CD14-positive monocyte (primary cell): ENCODE measurements at regions not wholly inside any gene's neighbourhood (a gene's known extent, or its start where the extent isn't known, plus 50 kb on each side); places are given as distances from the start of the nearest gene placed in this dataset.

Experiments
- DNase-seq, 3 donors: peaks; one replicate each; pipeline ENCODE4 v3.0.0-alpha.2; 2011 to 2022
- H2AFZ ChIP-seq: 2 replicates; pipeline ENCODE4 v1.6.0; 2012; ENCODE audit warnings: mild to moderate bottlenecking, low read depth, low read length, inconsistent platforms; ENCODE audit not compliant: insufficient read depth, poor library complexity, severe bottlenecking
- H3K27ac ChIP-seq, 2 donors: 1 replicate in 1 of 2; 2 replicates in 1 of 2; pipeline ENCODE4 v1.5.1; 2012 to 2013; ENCODE audit warnings: low read length in 2 of 2, control low read depth in 1 of 2, inconsistent platforms in 1 of 2, low read depth in 1 of 2, mild to moderate bottlenecking in 1 of 2
- H3K27me3 ChIP-seq, 2 donors: one replicate each; pipeline versions ENCODE4 v1.6.0 to v1.6.1; 2011 to 2013; ENCODE audit warnings: low read length in 2 of 2; ENCODE audit not compliant: control insufficient read depth in 2 of 2, insufficient read depth in 2 of 2
- H3K36me3 ChIP-seq, 2 donors: replicated peaks in 1 of 2; 1 replicate in 1 of 2; 2 replicates in 1 of 2; pipeline versions ENCODE4 v1.5.1 to v1.6.1; 2012 to 2013; ENCODE audit warnings: low read length in 2 of 2, control low read depth in 1 of 2, inconsistent platforms in 1 of 2, mild to moderate bottlenecking in 1 of 2; ENCODE audit not compliant: insufficient read depth in 2 of 2, control insufficient read depth in 1 of 2
- H3K4me1 ChIP-seq, 2 donors: 1 replicate in 1 of 2; 2 replicates in 1 of 2; pipeline versions ENCODE4 v1.5.1 to v1.6.1; 2012 to 2013; ENCODE audit warnings: low read length in 2 of 2, control low read depth in 1 of 2, inconsistent platforms in 1 of 2, mild to moderate bottlenecking in 1 of 2, moderate library complexity in 1 of 2; ENCODE audit not compliant: insufficient read depth in 2 of 2, control insufficient read depth in 1 of 2
- H3K4me2 ChIP-seq: replicated peaks from 2 replicates; pipeline ENCODE3; 2012; ENCODE audit warnings: low read length, moderate library complexity, mild to moderate bottlenecking; ENCODE audit not compliant: poor library complexity, severe bottlenecking; ENCODE audit errors: extremely low read depth
- H3K4me3 ChIP-seq, 3 experiments: fragments of 200-600 bp in 1 of 3; sonication (generic) in 1 of 3; replicated peaks in 1 of 3; 1 replicate in 2 of 3; 2 replicates in 1 of 3; pipeline ENCODE4 v1.5.1; 2011 to 2013; ENCODE audit warnings: low read length in 3 of 3, mild to moderate bottlenecking in 3 of 3, control low read depth in 2 of 3, low read depth in 2 of 3, inconsistent platforms in 1 of 3, moderate library complexity in 1 of 3
- H3K79me2 ChIP-seq: 2 replicates; pipeline ENCODE4 v1.6.0; 2012; ENCODE audit warnings: mild to moderate bottlenecking, control low read depth, inconsistent platforms, low read length, moderate library complexity; ENCODE audit not compliant: insufficient read depth
- H3K9ac ChIP-seq: 2 replicates; pipeline ENCODE4 v1.6.0; 2017; ENCODE audit warnings: low read length, mild to moderate bottlenecking; ENCODE audit not compliant: insufficient read depth, poor library complexity, severe bottlenecking
- H3K9me3 ChIP-seq, 2 donors: replicated peaks in 1 of 2; 1 replicate in 1 of 2; 2 replicates in 1 of 2; pipeline versions ENCODE4 v1.5.1 to v1.6.1; 2012 to 2013; ENCODE audit warnings: low read length in 2 of 2, control low read depth in 1 of 2; ENCODE audit not compliant: control insufficient read depth in 1 of 2, insufficient read depth in 1 of 2
- H4K20me1 ChIP-seq: 2 replicates; pipeline ENCODE4 v1.6.0; 2012; ENCODE audit warnings: mild to moderate bottlenecking, low read length, control low read depth, moderate library complexity; ENCODE audit not compliant: insufficient read depth
- H3K27ac Mint-ChIP-seq, 7 donors: one replicate each; pipeline ENCODE4 v1.8.0; 2020; ENCODE audit warnings: mild to moderate bottlenecking in 7 of 7, mixed read lengths in 7 of 7, moderate library complexity in 6 of 7, inconsistent platforms in 2 of 7
- H3K27me3 Mint-ChIP-seq, 3 donors: one replicate each; pipeline ENCODE4 v1.8.0; 2021 to 2022; ENCODE audit warnings: low read depth in 3 of 3, mild to moderate bottlenecking in 3 of 3, mixed read lengths in 3 of 3, moderate library complexity in 3 of 3, inconsistent platforms in 1 of 3
- H3K36me3 Mint-ChIP-seq, 2 donors: one replicate each; pipeline ENCODE4 v1.8.0; 2020; ENCODE audit warnings: mixed read lengths in 2 of 2, inconsistent platforms in 1 of 2, mild to moderate bottlenecking in 1 of 2
- H3K4me1 Mint-ChIP-seq: one replicate; pipeline ENCODE4 v1.8.0; 2020; ENCODE audit warnings: mild to moderate bottlenecking, mixed read lengths
- H3K4me3 Mint-ChIP-seq, 2 donors: one replicate each; pipeline ENCODE4 v1.8.0; 2020; ENCODE audit warnings: mild to moderate bottlenecking in 2 of 2, mixed read lengths in 2 of 2, moderate library complexity in 1 of 2
- H3K9me3 Mint-ChIP-seq, 7 donors: one replicate each; pipeline ENCODE4 v1.8.0; 2020 to 2022; ENCODE audit warnings: mixed read lengths in 7 of 7, mild to moderate bottlenecking in 6 of 7, moderate library complexity in 6 of 7, inconsistent platforms in 2 of 7
- WGBS: methylation state at CpG from one replicate; pipeline ENCODE4 v1.1.5; 2013; ENCODE audit warnings: missing lambda C conversion rate; ENCODE audit not compliant: insufficient coverage; 5-methylcytosine and 5-hydroxymethylcytosine counted together
- intact Hi-C, 2 donors: fragments of 100-400 bp; cut with micrococcal nuclease; formaldehyde crosslinking; loops; one replicate each; pipeline versions ENCODE4 v1.15.0 to v1.15.1; 2023
- TF ChIP-seq, protein P1 (sequence below): fragments of 200-600 bp; IDR thresholded peaks from one replicate; pipeline ENCODE4 v1.8.0; 2022; ENCODE audit warnings: antibody characterized with exemption, mild to moderate bottlenecking

GRCh38 chr14:31969699-31970240 lies 107.3 kb upstream of the ARHGAP5 start:
- Mint-ChIP-seq H3K36me3 (no peaks in the 10 kb centered on the region), H3K4me3 (no peak overlapping the region), H3K4me1 (peaks cover 5% of the 10 kb centered on the region), H3K27ac (no peak overlapping the region), H3K9me3 (peaks cover 5 to 30% (median 12%) of the 10 kb centered on the region in 7 donors), H3K27me3 (no peaks in the 10 kb centered on the region)
- TF ChIP-seq, protein P1, sequence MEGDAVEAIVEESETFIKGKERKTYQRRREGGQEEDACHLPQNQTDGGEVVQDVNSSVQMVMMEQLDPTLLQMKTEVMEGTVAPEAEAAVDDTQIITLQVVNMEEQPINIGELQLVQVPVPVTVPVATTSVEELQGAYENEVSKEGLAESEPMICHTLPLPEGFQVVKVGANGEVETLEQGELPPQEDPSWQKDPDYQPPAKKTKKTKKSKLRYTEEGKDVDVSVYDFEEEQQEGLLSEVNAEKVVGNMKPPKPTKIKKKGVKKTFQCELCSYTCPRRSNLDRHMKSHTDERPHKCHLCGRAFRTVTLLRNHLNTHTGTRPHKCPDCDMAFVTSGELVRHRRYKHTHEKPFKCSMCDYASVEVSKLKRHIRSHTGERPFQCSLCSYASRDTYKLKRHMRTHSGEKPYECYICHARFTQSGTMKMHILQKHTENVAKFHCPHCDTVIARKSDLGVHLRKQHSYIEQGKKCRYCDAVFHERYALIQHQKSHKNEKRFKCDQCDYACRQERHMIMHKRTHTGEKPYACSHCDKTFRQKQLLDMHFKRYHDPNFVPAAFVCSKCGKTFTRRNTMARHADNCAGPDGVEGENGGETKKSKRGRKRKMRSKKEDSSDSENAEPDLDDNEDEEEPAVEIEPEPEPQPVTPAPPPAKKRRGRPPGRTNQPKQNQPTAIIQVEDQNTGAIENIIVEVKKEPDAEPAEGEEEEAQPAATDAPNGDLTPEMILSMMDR, result no peak
- H3K9me3 ChIP-seq, result peaks cover 16 to 20% of the 10 kb centered on the region in 2 donors
- H3K79me2 ChIP-seq, result no peaks in the 10 kb centered on the region
- no peak overlapping the region for H3K27ac ChIP-seq
- H4K20me1 ChIP-seq, result no peaks in the 10 kb centered on the region
- no peaks in the 10 kb centered on the region for H3K27me3 ChIP-seq
- H3K4me2 ChIP-seq, result no peak overlapping the region
- intact Hi-C loops, result no loop called here
- H3K4me3 ChIP-seq, result no peak overlapping the region
- H3K4me1 ChIP-seq, result peaks cover 0 to 6% of the 10 kb centered on the region in 2 donors
- no peaks in the 10 kb centered on the region for H3K36me3 ChIP-seq
- no peak for DNase-seq
- H3K9ac ChIP-seq, result no peak overlapping the region
- H2AFZ ChIP-seq, result no peak overlapping the region
- WGBS, result 60% methylated on average over 1 of the region's 2 CpGs

- Mint-ChIP-seq H3K27me3 (no peaks in the 10 kb centered on the region), H3K27ac (no peak overlapping the region), H3K36me3 (no peaks in the 10 kb centered on the region), H3K4me3 (no peak overlapping the region), H3K4me1 (peaks cover 5% of the 10 kb centered on the region), H3K9me3 (peaks cover 5 to 30% (median 12%) of the 10 kb centered on the region in 7 donors)
- intact Hi-C loops, result no loop called here
- Histone ChIP-seq H3K9me3 (peaks cover 20 to 21% of the 10 kb centered on the region in 2 donors), H3K27ac (no peak overlapping the region), H3K9ac (no peak overlapping the region), H3K27me3 (no peaks in the 10 kb centered on the region), H2AFZ (no peak overlapping the region), H3K4me2 (no peak overlapping the region), H4K20me1 (no peaks in the 10 kb centered on the region), H3K4me1 (peaks cover 0 to 6% of the 10 kb centered on the region in 2 donors), H3K36me3 (no peaks in the 10 kb centered on the region), H3K4me3 (no peak overlapping the region), H3K79me2 (no peaks in the 10 kb centered on the region)
- no CpG with 5 or more reads among the region's 1 CpG for WGBS
- TF ChIP-seq, protein P1, result no peak
- DNase-seq, result no peak
These were observed 106.4 kb upstream of the ARHGAP5 start for GRCh38 chr14:31970744-31971143.
